NCI-H128 (cell line): ENCODE measurements at regions not wholly inside any gene's neighbourhood (a gene's known extent, or its start where the extent isn't known, plus 50 kb on each side); places are given as distances from the start of the nearest gene placed in this dataset.

ENCODE experiments used
- DNase-seq: peaks from one replicate; lab custom pipeline; 2025; ENCODE audit not compliant: unreplicated experiment; lab: John Stamatoyannopoulos, UW

DNA sequence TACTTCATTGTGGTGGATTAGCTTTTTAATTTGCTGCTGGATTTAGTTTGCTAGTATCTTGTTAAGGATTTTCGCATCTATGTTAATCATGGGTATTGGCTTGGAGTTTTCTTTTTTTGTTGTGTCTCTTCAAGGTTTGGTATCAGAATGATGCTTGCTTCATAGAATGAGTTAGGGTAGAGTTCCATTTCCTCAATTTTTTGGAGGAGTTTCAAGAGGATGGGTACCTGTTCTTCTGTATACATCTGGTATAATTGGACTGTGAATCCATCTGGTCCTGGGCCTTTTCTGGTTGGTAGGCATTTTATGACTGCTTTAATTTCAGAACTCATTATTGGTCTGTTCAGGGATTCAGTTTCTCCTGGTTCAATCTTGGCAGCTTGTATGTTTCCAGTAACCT, 335.6 kb downstream of the EDEM1 start:
- no peak for DNase-seq

DNA sequence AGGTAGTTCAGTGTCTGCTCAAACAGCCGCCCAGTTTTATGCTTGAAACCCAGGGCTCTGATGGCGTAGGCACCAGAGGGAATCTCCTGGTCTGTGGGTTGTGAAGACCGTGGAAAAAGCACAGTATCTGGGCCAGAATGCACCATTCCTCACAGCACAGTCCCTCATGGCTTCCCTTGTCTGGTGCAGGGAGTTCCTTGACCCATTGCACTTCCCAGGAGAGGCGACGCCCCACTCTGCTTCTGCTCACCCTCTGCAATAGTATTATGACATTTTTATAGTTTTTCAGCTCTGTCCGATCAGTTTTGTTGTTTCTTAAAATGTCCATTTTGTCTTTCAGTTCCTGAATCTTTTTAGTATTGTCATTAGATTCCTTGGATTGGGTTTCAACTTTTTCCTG, 343.5 kb downstream of the EDEM1 start:
- no peak for DNase-seq

DNA sequence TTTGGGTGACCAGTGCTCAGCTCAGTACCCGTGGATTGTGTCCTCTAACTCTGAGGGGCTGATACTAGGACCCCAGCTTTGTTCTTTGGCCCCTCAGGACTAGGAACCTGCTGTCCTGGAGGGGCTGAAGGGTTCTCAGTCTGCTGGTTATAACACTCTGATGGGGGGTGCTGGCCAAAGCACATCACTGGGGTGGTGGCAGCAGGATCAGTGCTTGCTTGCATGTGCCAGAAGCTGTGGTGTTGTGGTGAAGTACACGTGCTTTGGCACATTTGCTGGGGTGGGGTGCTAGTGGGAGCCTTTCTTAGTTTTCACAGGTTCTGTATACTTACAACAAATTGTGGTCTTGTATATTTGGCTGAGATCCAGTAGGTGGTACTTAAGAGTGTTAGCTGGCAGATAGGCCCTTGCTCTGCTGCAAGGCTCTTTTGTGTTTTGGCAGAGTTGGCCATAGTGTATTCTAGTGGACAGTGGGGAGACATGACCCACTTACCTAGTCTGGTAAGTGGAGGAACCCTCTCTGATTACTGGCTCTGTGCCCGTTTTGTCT, 344.3 kb downstream of the EDEM1 start:
- no peak for DNase-seq

DNA sequence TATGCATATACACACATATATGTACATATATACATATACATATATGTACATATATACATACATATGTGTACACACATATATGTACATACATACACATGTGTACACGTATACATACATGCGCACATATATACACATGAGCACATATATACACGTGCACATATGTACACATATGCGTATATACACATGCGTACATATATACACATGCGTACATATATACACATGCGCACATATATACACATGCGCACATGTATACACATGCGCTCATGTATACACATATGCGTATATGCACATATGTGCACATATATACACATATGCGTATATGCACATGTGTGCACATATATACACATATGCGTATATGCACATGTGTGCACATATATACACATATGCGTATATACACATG, 353.0 kb downstream of the EDEM1 start:
- DNase-seq = no peak

DNA sequence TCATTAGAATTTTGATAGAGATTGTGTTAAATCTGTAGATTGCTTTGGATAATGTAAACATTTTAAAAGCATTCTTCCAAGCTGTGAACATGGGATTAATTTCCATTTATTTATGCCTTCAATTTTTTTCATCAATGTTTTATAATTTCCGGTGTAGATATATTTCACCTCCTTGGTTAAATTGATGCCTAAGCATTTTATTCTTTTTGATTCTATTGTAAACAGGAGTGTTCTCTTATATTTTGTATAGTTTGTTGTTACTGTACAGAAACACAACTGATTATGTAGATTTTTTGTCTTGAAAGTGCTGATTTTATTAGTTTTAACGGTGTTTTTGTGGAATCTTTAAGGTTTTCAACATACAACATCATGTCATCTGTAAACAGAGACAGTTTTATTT, 355.0 kb downstream of the EDEM1 start:
- DNase-seq = no peak

DNA sequence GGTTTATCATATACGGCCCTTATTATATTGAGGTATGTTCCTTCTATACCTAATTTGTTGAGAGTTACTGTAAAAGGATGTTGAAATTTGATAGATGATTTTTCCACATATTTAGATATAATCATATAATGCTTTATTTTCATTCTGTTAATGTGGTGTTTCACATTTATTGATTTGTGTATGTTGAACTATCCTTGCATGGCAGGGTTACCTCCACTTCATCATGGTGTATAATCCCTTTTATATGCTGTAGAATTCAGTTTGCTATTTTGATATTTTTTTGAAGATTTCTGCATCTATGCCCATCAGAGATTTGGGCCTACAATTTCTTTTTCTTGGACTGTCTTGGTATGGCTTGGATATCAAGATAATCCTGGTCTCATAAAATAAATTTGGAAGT, 355.5 kb downstream of the EDEM1 start:
- DNase-seq = no peak

DNA sequence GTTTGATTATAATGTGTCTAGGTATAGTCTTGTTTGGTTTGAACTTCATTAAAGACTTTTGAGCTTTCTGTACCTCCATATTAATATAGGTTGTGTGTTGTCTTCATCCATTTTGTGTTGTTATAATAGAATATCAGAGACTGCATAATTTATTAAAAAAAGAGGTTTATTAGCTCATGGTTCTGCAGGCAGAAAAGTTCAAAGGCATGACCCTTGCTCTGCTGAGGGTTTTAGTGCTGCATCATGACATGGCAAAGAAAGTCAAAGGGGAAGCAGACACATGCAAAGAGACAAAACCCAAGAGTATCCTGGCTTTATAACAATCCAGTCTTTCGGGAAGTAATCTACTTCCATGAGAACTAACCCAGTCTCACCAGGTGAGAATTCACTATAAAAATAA, 358.2 kb downstream of the EDEM1 start:
- no peak for DNase-seq

DNA sequence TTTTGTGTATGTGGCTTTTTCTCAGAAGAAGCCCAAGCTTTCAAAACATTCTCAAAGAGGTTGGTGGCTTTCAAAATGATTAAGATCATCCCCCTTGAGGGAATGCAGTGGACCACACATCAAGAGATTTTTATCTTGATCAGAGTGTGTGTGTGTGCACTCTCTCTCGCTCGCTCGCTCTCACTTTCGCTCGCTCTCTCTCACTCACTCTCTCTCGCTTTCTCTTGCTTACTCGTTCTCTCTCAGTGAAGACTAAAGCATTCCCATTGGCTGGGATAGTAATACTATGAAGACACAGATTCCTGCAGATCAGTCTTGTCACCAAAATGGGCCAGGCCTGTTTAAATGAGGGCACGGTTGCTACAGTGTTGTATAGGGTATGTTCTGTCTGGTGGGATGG, 365.7 kb downstream of the EDEM1 start:
- no peak for DNase-seq

DNA sequence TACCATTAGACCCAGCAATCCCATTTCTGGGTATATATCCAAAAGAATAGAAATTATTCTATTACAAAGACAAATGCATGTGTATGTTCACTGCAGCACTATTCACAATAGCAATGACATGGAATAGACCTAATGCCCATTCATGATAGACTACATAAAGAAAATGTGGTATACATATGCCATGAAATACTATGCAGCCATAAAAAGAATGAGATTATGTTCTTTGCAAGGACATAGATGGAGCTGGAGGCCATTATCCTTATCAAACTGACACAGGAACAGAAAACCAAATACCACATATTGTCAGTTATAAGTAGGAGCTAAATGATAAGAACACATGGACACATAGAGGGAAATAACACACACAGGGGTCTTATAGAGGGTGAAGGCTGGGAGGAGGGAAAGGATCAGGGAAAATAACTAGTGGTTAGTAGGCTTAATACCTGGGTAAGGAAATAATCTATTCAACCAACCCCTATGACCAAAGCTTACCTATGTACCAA, 366.8 kb downstream of the EDEM1 start:
- DNase-seq = no peak

DNA sequence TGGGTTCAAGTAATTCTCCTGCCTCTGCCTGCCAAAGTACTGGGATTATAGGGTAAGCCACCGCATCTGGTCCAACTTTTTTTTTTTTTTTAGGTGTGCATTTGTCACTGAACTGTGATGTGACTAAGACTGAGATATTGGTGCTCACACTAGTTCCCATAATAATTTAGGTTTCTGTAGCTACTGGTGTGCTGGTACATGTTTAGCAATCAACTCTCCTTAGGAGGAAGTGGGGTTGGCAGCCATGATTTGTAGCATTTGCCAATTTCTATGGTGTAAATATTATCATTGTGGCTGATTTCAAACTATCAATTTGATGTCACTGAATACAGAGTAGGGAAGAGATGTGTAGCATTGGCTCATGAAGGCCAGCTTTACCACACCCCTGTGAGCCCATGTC, 372.7 kb downstream of the EDEM1 start:
- no peak for DNase-seq

DNA sequence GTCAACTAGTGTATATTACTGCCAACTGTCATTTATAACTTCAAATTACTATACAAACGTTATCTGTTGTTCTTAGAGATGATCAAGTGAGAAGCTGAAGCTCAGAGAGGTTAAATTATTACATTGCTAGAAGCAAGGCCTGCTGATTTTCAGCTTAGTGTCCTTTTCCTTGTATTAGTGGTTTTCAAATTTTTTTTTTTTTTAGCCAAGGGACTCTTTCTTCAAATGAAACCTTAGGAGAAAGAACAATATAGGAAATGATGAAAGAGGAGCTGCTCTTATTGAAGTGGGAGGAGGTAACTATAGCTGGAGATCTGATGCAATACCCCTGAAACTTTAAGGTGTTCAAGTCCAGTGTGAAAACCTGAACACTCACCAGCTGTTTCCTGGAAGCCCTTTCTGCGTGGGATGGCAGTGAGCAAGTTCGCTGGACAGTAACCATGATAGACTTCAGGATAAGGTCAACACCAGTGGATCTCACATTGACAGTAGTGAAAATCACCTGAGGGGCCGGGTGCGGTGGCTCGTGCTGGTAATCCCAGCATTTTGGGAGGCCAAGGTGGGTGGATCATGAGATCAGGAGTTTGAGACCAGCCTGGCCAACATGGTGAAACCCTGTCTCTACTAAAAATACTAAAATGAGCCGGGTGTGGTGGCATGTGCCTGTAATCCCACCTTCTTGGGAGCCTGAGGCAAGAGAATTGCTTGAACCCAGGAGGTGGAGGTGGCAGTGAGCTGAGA, 376.2 kb downstream of the EDEM1 start:
- no peak for DNase-seq

DNA sequence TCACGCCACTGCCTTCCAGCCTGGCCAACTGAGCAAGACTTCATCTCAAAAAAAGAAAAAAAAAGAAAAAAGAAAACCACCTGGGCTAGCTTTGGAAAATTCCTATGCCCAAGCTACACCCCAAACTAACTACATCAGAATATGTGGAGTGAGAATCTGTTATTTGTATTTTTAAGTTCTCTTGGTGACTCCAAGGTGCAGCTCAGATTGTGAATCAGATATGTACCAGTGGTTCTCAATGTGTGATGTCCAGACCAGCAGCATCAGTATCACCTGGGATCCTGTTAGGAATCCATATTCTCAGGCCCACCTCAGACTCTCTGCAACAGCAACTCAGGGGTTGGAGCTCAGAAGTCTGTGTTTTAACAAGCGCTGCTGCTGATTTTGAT, 376.8 kb downstream of the EDEM1 start:
- DNase-seq = no peak

DNA sequence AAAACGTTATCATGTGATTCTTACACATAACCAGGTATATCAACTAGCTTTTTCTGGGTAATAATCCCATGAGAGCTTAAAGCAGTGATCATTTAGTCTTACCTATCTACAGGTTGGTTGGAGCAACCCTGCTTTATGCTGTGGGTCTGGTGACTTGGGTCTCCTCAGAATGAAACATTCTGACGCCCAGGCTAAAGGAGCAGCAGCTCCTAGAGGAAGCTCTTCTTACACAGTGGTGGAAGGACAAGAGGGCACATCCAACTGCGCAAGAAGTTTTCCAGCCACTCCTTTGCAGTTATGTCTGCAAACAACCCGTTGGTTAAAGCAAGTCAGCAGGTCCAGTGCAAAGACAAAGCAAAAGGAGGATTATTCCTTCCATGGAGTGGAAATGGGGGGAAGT, 377.5 kb downstream of the EDEM1 start:
- no peak for DNase-seq

DNA sequence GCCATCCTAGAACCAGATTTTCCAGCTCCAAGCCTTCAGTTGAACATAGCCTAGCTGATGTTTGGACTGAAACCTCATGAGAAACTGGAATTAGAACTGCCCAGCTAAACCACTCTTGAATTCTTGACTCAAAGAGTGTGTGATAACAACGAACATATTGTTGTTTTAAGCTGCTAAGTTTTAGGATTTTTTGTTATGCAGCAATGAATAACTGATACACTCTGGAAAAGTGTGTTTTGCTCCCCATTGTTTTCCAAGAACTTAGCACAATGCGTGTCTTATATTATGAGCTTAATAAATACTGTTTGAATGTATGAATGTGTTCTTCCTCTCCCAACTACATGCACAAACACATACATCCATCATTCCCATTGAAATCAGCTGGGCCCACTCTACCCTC, 379.6 kb downstream of the EDEM1 start:
- no peak for DNase-seq

DNA sequence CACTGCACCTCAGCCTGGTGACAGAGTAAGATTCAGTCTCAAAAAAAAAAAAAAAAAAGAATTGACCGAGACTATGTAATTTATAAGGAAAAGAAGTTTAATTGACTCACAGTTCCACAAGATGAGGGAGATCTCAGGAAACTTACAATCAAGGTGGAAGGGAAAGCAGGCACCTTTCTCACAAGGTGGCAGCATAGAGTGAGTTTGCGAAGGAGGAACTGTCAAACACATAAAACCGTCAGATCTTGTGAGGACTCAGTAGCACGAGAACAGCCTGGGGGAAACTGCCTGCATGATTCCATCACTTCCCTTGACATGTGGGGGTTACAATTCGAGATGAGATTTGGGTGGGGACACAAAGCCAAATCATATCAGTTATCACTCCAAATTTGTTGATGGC, 380.9 kb downstream of the EDEM1 start:
- DNase-seq = no peak

DNA sequence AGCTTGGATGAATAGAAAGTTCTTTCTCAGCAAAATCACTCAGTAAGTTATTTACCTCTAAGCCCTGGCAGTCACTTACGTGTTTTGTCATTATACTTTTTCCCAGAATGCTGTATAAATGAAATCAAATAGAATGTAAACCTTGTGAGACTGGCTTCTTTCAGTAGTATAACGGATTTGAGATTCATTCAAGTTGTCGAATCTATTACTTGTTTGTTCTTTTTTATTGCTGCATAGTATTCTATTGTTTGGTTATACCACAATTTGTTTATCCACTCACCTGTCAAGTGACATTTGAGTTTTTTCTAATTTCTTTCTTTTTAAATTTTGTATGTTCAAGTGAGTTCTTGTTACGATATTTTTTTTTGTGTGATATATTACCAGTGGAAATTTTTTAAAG, 381.6 kb downstream of the EDEM1 start:
- no peak for DNase-seq

DNA sequence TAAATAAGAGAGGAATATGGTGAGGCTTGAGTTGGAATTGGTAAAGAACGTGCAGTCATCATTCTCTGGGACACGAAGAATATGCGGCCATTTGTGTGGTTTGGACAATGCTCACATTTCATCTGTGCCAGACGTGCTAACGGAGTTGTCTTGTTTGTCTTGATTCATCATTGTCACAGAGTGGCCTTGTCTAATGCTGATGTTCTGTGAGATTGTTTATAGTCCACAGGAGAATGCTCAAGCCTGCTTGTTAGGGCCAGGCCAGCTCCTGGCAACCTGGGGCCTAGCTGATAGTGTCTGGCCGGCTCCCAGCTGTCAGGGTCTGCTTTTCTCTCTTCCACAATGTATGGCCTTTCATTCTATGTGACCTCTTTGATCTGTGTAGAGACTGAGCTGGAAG, 384.7 kb downstream of the EDEM1 start:
- DNase-seq = no peak

DNA sequence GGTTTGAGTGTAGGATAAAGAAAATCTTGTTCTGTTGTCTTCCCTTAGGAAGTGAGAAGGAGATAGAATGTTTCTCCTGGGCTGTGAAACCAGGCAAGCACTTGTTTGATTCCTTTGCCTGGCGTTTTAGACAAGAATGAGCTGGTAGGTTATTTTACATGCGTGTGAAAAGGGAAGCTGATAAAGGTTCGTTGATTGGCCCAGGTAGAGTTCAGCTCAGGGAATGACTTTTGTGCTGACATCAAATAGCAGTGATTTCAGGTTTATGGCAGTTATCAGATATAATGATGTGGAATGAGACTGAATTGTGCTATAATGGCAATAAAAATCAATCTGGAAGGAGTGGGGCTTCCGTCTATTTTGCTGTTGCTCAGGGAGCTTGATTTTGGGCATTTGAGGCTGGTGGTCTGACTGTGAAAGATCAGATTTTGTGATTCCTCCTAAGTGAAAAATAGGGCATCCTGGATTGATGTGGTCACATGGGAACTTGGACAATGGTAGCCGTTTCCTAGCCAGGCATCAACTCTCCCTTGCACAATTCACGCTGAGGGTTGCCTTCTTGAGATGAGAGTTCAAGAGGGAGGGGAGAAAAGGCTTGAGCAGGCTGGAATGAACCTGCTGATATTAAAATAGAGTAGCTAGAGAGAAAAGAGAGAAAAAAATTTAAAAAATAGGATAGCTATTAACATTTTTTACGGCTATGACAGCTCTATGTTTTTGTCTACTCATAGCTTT, 388.9 kb downstream of the EDEM1 start:
- no peak for DNase-seq

DNA sequence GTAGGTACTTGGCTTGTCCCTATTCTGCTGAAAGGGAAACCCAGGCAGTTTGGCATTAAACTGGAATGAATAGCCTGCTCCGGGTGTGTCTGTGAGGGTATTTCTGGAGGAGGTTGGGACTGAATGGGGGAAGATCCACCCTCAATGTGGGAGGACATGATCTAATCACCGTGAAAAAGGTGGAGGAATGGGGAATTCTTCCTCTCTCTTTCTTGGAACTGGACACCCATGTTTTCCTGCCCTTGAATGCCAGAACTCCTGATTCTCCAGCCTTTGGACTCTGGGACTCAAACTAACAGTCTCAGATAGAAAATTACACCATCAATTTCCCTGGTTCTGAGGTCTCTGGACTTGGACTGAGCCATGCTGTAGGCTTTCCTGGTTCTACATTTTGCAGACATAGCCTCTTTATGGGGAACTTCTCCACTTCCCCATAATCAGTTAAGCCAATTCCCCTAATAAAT, 391.7 kb downstream of the EDEM1 start:
- no peak for DNase-seq

DNA sequence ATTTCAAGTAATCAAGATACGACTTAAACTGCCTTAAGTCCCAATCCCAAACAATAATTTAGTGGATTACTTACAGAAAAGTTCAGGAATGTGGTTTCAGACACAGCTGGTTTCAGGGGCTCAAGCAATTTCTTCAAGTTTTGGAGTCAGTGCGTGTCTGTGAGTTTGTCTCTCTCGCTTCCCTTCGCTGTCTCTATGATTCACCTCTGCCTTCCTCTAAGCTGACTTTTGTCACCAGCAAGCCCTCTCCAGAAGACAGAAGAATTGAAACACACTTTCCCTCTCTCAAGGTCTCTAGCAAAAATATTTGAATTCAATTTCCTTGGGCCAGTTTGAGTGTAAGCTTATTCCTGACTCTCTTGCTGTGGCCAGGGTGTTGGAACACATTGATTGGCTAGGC, 392.4 kb downstream of the EDEM1 start:
- no peak for DNase-seq

DNA sequence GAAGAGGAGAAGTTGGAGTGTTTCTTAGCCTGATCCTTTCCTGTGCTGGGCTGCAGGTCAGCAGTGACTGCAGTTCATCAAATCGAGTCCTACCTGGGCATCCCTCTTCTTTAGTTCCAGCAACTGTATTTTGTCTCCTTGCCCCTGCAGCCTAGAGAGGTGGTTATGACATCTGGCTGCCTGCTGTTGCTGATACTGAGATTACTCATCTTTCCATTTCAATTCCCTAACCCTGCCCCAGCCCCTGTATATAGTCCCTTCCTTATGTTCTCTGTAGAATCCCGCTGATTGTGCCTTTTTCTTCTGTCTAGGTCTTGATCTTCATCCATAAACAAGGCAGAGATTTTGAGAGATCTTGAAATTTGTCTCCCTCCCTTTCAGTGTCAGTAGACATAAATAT, 393.3 kb downstream of the EDEM1 start:
- DNase-seq = no peak

DNA sequence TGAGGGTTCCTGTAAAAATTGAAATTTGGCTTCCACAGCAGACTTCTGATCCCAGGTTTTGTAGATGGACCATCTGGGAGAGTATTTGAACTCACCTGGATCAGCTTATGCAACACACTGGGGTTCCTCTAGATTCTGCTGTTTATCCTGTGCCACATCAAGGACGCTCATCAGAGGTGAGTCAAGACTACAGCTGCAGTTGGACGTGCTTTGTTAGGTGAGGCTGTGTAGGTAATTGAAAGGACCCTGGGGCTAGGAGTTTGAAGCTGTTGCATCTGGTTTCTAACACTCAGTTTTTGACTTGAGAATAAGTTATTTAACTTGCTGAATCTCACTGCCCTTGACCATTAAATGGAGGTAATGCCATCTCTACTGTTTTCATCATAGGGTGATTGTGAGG, 394.2 kb downstream of the EDEM1 start:
- no peak for DNase-seq
